Esophagus mucosa (tissue), 1 donor: ENCODE measurements at regions not wholly inside any gene's neighbourhood (a gene's known extent, or its start where the extent isn't known, plus 50 kb on each side); places are given as distances from the start of the nearest gene placed in this dataset.
"Not testable (repeated sequence)": the region's sequence is repeated elsewhere in the genome, so short reads cannot be mapped to it uniquely, and the experiment has no call there.

Experiments used
- ATAC-seq: fragments of 200-7000 bp; cut with Tn5 transposase; one replicate; pipeline ENCODE4 v1.9.1; 2020
- donor health status: DM: yes; HTN: yes; CAD: no.

GRCh38 chr7:128561116-128561722 lies 84.7 kb downstream of the METTL2B start:
- not testable (repeated sequence) for ATAC-seq

GRCh38 chr7:128562795-128563194 lies 86.2 kb downstream of the METTL2B start:
- not testable (repeated sequence) for ATAC-seq

- not testable (repeated sequence) for ATAC-seq
These were observed 87.7 kb downstream of the METTL2B start for GRCh38 chr7:128564123-128564700.

- not testable (repeated sequence) for ATAC-seq
These were observed 88.7 kb downstream of the METTL2B start for GRCh38 chr7:128564932-128565864.

GRCh38 chr7:128575277-128575676 lies 96.8 kb upstream of the GARIN1A start:
- ATAC-seq: not testable (repeated sequence)

- ATAC-seq: not testable (repeated sequence)
These were observed 95.1 kb upstream of the GARIN1A start for GRCh38 chr7:128576953-128577352.

- not testable (repeated sequence) for ATAC-seq
These were observed 92.2 kb upstream of the GARIN1A start for GRCh38 chr7:128579843-128580242.

GRCh38 chr7:128581100-128581499 lies 91.0 kb upstream of the GARIN1A start:
- peak; percentile 36 for ATAC-seq

GRCh38 chr7:128581825-128582561 lies 90.1 kb upstream of the GARIN1A start:
- peak; percentile 39 for ATAC-seq

GRCh38 chr7:128586715-128587114 lies 85.4 kb upstream of the GARIN1A start:
- not testable (repeated sequence) for ATAC-seq

GRCh38 chr7:128591705-128592104 lies 80.4 kb upstream of the GARIN1A start:
- no peak for ATAC-seq

- ATAC-seq: not testable (repeated sequence)
These were observed 79.9 kb upstream of the GARIN1A start for GRCh38 chr7:128592209-128592608.

GRCh38 chr7:128594061-128594460 lies 78.0 kb upstream of the GARIN1A start:
- ATAC-seq: not testable (repeated sequence)

GRCh38 chr7:128596336-128597128 lies 75.6 kb upstream of the GARIN1A start:
- ATAC-seq: not testable (repeated sequence)

GRCh38 chr7:128598946-128599345 lies 73.1 kb upstream of the GARIN1A start:
- not testable (repeated sequence) for ATAC-seq

GRCh38 chr7:128608678-128609421 lies 63.2 kb upstream of the GARIN1A start:
- ATAC-seq: peak; percentile 81

GRCh38 chr7:128613366-128613765 lies 58.7 kb upstream of the GARIN1A start:
- not testable (repeated sequence) for ATAC-seq

GRCh38 chr7:128614812-128615211 lies 57.3 kb upstream of the GARIN1A start:
- ATAC-seq: not testable (repeated sequence)

GRCh38 chr7:128616799-128617198 lies 55.3 kb upstream of the GARIN1A start:
- not testable (repeated sequence) for ATAC-seq
